ENCODE measurements at regions not wholly inside any gene's neighbourhood (a gene's known extent, or its start where the extent isn't known, plus 50 kb on each side); places are given as distances from the start of the nearest gene placed in this dataset.

GRCh38 chr19:28486473-28486872 is 726.5 kb downstream of the UQCRFS1 start:
- TF ChIP-seq, protein P1, sequence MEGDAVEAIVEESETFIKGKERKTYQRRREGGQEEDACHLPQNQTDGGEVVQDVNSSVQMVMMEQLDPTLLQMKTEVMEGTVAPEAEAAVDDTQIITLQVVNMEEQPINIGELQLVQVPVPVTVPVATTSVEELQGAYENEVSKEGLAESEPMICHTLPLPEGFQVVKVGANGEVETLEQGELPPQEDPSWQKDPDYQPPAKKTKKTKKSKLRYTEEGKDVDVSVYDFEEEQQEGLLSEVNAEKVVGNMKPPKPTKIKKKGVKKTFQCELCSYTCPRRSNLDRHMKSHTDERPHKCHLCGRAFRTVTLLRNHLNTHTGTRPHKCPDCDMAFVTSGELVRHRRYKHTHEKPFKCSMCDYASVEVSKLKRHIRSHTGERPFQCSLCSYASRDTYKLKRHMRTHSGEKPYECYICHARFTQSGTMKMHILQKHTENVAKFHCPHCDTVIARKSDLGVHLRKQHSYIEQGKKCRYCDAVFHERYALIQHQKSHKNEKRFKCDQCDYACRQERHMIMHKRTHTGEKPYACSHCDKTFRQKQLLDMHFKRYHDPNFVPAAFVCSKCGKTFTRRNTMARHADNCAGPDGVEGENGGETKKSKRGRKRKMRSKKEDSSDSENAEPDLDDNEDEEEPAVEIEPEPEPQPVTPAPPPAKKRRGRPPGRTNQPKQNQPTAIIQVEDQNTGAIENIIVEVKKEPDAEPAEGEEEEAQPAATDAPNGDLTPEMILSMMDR (IDR thresholded peaks at IDR 0.05): no peak
- TF ChIP-seq POLR2A (IDR thresholded peaks at IDR 0.05) (no peak), POLR2AphosphoS5 (IDR thresholded peaks at IDR 0.05) (no peak)
